Muscle of arm (tissue), 1 donor: ENCODE measurements at regions not wholly inside any gene's neighbourhood (a gene's known extent, or its start where the extent isn't known, plus 50 kb on each side); places are given as distances from the start of the nearest gene placed in this dataset.

Source experiments
- DNase-seq: peaks from one replicate; pipeline ENCODE4 v3.0.0-alpha.2; 2013

- no peak for DNase-seq
These were observed 67.2 kb upstream of the SHISA3 start for GRCh38 chr4:42330002-42330592.

- DNase-seq = no peak
These were observed 66.2 kb upstream of the SHISA3 start for GRCh38 chr4:42331040-42331439.

- DNase-seq = no peak
These were observed 65.3 kb upstream of the SHISA3 start for GRCh38 chr4:42331914-42332368.

GRCh38 chr4:42339935-42340406 lies 57.3 kb upstream of the SHISA3 start:
- DNase-seq = no peak

- DNase-seq = no peak
These were observed 55.7 kb upstream of the SHISA3 start for GRCh38 chr4:42341518-42342026.

GRCh38 chr4:42342459-42342858 lies 54.8 kb upstream of the SHISA3 start:
- no peak for DNase-seq

- DNase-seq = no peak
These were observed 53.0 kb upstream of the SHISA3 start for GRCh38 chr4:42344309-42344708.

GRCh38 chr4:42344749-42345148 lies 52.5 kb upstream of the SHISA3 start:
- DNase-seq = no peak

- no peak for DNase-seq
These were observed 51.2 kb upstream of the SHISA3 start for GRCh38 chr4:42345962-42346544.

GRCh38 chr4:42347076-42347475 lies 50.2 kb upstream of the SHISA3 start:
- DNase-seq = no peak
